ENCODE measurements at regions not wholly inside any gene's neighbourhood (a gene's known extent, or its start where the extent isn't known, plus 50 kb on each side); places are given as distances from the start of the nearest gene placed in this dataset.

DNA sequence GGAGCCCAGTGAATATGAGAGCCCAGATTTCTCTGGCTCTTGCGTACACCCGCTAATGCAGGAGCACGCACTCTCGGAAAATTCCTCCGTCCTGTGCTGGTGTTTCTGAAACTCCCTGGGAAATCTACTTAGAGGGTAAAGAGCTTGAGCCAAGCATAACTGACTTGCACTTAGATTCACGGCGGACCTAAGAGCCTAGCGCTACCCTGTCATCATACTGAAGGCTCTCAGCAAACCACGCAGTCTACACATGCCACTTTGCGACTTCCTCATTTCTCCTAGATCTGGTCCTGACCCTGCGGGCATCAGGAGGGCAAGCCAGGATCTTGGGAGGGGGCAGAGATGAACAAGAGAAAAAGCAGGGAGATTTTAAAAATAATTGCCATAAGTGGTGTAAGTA lies 324.7 kb downstream of the CD83 start:
- WGBS (ENCODE audit: insufficient coverage, insufficient read length), result no CpG with 5 or more reads among the region's 11 CpGs
- no peak overlapping the region for H3K4me3 ChIP-seq (ENCODE audit: low read length)
- no peaks in the 10 kb centered on the region for H3K27me3 ChIP-seq (ENCODE audit: control insufficient read depth, insufficient read depth, low read length)
- no peak overlapping the region for H3K27ac ChIP-seq (ENCODE audit: low read length)
- H3K9me3 ChIP-seq (ENCODE audit: control insufficient read depth, insufficient read depth, low read length), result no peaks in the 10 kb centered on the region
- DNase-seq (ENCODE audit: low read depth, low spot score), result no peak
- H3K36me3 ChIP-seq (ENCODE audit: control insufficient read depth, insufficient read depth, low read length), result no peaks in the 10 kb centered on the region
- no peaks in the 10 kb centered on the region for H3K4me1 ChIP-seq (ENCODE audit: control insufficient read depth, insufficient read depth, low read length)

DNA sequence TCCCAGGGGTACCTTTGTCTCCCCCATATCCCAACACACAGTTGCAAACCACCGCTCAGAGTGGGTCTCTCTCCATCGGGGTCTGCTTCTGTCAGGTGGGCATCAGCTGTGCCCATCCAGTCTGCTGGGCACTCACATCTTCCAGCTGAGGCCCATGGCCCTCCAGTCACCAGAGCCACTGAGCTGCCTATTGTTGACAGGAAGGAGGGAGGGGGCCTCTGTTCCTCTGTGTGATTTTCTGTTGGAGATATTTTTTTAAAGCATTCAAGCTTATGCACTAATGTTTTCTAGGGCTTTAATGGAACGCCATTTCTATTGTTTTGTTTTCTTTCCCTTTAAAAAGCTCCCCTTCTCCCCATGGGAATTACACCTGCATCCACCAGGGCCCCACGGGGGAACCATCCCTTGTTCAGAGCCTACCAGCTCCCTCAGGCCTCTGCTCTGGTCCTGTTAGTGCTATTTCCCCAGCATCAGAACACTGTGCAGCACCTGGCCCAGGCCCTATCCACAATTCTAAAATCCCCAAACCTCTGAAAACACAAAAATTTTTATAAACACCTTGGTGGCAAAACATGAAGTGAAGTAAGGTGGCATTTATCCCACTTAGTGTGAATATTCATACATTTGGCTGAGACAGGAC lies 326.2 kb downstream of the CD83 start:
- no peaks in the 10 kb centered on the region for H3K4me1 ChIP-seq (ENCODE audit: control insufficient read depth, insufficient read depth, low read length)
- no peaks in the 10 kb centered on the region for H3K36me3 ChIP-seq (ENCODE audit: control insufficient read depth, insufficient read depth, low read length)
- H3K9me3 ChIP-seq (ENCODE audit: control insufficient read depth, insufficient read depth, low read length), result no peaks in the 10 kb centered on the region
- no peak for DNase-seq (ENCODE audit: low read depth, low spot score)
- H3K27me3 ChIP-seq (ENCODE audit: control insufficient read depth, insufficient read depth, low read length), result no peaks in the 10 kb centered on the region
- H3K4me3 ChIP-seq (ENCODE audit: low read length), result no peak overlapping the region
- no peak overlapping the region for H3K27ac ChIP-seq (ENCODE audit: low read length)
- WGBS (ENCODE audit: insufficient coverage, insufficient read length), result no CpG with 5 or more reads among the region's 4 CpGs

DNA sequence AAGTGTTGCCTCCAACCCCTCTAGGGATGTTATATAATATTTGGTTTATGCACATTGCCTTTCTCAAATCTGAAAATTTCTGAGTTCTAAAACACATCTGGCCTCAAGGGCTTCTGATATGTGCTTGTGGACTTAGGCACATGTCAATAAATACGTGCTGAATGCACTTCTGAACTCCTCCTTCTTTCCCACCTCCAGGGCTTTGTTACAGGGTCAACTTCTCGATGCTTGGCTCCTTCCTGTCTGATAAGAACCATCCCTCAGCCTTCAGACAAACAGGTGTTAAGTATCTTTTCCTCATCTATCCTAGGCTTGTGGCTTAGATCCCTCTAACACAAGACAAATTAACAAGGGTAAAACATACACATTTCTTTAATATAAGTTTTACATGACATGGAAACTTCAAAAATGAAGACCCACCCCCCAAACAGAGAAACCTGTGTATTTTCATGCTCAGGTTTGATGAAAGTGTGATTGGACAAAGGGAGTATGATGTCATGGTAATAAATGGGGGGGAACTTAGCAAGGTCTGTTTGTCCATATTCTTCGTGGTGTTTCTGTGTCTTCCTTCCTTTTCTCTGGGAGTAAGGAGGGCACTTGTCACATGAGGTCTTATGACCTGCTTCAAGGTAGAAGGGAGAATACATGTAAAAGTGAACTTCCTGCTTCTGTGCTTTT lies 326.9 kb downstream of the CD83 start:
- no peaks in the 10 kb centered on the region for H3K4me1 ChIP-seq (ENCODE audit: control insufficient read depth, insufficient read depth, low read length)
- no peak for DNase-seq (ENCODE audit: low read depth, low spot score)
- WGBS (ENCODE audit: insufficient coverage, insufficient read length), result no CpG with 5 or more reads among the region's 3 CpGs
- H3K4me3 ChIP-seq (ENCODE audit: low read length), result no peak overlapping the region
- H3K27ac ChIP-seq (ENCODE audit: low read length), result no peak overlapping the region
- no peaks in the 10 kb centered on the region for H3K9me3 ChIP-seq (ENCODE audit: control insufficient read depth, insufficient read depth, low read length)
- no peaks in the 10 kb centered on the region for H3K27me3 ChIP-seq (ENCODE audit: control insufficient read depth, insufficient read depth, low read length)
- H3K36me3 ChIP-seq (ENCODE audit: control insufficient read depth, insufficient read depth, low read length), result no peaks in the 10 kb centered on the region

DNA sequence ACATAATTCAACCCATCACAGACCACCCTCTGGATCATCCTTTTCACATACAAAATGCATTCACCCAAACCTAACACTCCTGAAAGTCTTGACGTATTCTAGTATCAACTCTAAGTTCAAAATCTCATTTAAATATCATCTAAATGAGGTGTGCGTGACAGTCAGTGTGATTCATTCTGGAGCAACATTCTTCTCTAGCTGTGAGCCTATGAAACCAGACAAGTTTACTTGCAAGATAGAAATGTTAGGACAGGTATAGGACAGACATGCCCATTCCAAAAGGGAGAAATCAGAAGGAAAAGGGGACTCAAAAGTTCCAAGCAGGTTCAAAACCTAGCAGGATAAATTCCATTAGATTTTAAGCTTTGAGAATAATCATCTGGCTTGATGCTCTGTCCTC lies 329.7 kb downstream of the CD83 start:
- WGBS (ENCODE audit: insufficient coverage, insufficient read length), result no CpG with 5 or more reads among the region's 2 CpGs
- Histone ChIP-seq H3K27me3 (ENCODE audit: control insufficient read depth, insufficient read depth, low read length) (no peaks in the 10 kb centered on the region), H3K27ac (ENCODE audit: low read length) (no peak overlapping the region)

DNA sequence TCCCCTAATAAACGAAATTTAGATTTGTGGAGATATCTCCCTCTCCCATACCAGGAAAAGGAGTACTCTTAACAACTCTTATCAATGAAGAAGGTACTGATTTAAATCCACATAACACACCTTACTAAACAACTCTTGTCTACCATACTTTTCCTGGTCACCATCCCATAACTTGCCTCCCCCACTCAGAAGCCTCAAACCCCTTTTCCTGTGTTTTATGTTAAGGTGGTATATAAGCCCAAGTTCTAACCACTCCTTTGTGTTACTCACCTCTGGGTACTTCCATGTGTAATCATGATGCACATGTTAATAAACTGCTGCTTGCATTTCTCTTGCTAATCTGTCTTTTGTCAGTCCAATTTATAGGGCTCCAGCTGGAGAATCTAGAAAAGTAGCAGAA lies 330.7 kb downstream of the CD83 start:
- no peak overlapping the region for H3K4me3 ChIP-seq (ENCODE audit: low read length)
- no peaks in the 10 kb centered on the region for H3K36me3 ChIP-seq (ENCODE audit: control insufficient read depth, insufficient read depth, low read length)
- DNase-seq (ENCODE audit: low read depth, low spot score), result no peak
- no peaks in the 10 kb centered on the region for H3K9me3 ChIP-seq (ENCODE audit: control insufficient read depth, insufficient read depth, low read length)
- no CpG with 5 or more reads among the region's 1 CpG for WGBS (ENCODE audit: insufficient coverage, insufficient read length)
- H3K27ac ChIP-seq (ENCODE audit: low read length), result no peak overlapping the region
- H3K27me3 ChIP-seq (ENCODE audit: control insufficient read depth, insufficient read depth, low read length), result no peaks in the 10 kb centered on the region
- no peaks in the 10 kb centered on the region for H3K4me1 ChIP-seq (ENCODE audit: control insufficient read depth, insufficient read depth, low read length)

More for the DNA sequence above, 329.7 kb downstream of the CD83 start:
- Histone ChIP-seq H3K4me1 (ENCODE audit: control insufficient read depth, insufficient read depth, low read length) (no peaks in the 10 kb centered on the region), H3K9me3 (ENCODE audit: control insufficient read depth, insufficient read depth, low read length) (no peaks in the 10 kb centered on the region), H3K4me3 (ENCODE audit: low read length) (no peak overlapping the region), H3K36me3 (ENCODE audit: control insufficient read depth, insufficient read depth, low read length) (no peaks in the 10 kb centered on the region)
- DNase-seq (ENCODE audit: low read depth, low spot score), result no peak

DNA sequence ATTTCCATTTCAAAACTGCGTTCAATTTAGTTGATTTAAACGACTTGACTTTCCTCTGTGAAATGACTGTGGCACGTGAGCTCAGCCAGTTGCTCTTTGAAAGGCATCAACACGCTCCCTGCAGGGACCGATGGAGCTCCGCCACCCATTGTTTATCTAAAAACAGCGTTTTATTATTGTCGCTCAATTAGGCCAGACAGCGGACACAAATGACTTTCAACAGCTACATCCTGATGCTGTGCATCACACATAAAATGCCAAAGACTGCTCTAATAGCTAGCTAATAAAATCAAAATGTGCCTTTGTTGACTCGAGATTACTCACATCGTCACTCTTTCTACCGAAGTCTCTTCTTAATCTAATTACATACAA lies 332.5 kb downstream of the CD83 start:
- Histone ChIP-seq H3K36me3 (ENCODE audit: control insufficient read depth, insufficient read depth, low read length) (no peaks in the 10 kb centered on the region), H3K4me3 (ENCODE audit: low read length) (no peak overlapping the region), H3K9me3 (ENCODE audit: control insufficient read depth, insufficient read depth, low read length) (no peaks in the 10 kb centered on the region), H3K27ac (ENCODE audit: low read length) (no peak overlapping the region), H3K4me1 (ENCODE audit: control insufficient read depth, insufficient read depth, low read length) (no peaks in the 10 kb centered on the region), H3K27me3 (ENCODE audit: control insufficient read depth, insufficient read depth, low read length) (no peaks in the 10 kb centered on the region)
- WGBS (ENCODE audit: insufficient coverage, insufficient read length), result 100% methylated on average over 3 of the region's 12 CpGs
- DNase-seq (ENCODE audit: low read depth, low spot score), result no peak

DNA sequence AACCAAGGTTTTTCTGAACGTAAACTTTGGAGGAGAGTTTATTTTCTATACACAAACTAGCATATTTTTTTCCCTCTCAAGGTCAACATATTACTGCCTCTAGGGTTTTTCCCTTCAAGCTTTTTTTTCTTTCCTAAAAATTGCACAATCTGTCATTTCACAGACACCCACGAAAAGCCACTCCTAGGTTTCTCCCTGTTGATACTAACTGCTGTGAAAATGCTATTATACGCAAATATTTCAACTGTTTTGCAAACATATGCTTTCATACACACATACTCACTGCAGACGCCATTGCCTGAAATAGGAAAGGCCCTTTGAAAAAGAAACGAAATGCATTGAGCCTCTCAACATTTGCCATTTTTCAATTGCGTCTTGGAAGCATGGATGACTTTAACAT lies 333.0 kb downstream of the CD83 start:
- DNase-seq (ENCODE audit: low read depth, low spot score), result no peak
- H3K4me1 ChIP-seq (ENCODE audit: control insufficient read depth, insufficient read depth, low read length), result no peaks in the 10 kb centered on the region
- no peak overlapping the region for H3K27ac ChIP-seq (ENCODE audit: low read length)
- H3K4me3 ChIP-seq (ENCODE audit: low read length), result no peak overlapping the region
- no peaks in the 10 kb centered on the region for H3K27me3 ChIP-seq (ENCODE audit: control insufficient read depth, insufficient read depth, low read length)
- no CpG with 5 or more reads among the region's 6 CpGs for WGBS (ENCODE audit: insufficient coverage, insufficient read length)
- no peaks in the 10 kb centered on the region for H3K36me3 ChIP-seq (ENCODE audit: control insufficient read depth, insufficient read depth, low read length)
- no peaks in the 10 kb centered on the region for H3K9me3 ChIP-seq (ENCODE audit: control insufficient read depth, insufficient read depth, low read length)

DNA sequence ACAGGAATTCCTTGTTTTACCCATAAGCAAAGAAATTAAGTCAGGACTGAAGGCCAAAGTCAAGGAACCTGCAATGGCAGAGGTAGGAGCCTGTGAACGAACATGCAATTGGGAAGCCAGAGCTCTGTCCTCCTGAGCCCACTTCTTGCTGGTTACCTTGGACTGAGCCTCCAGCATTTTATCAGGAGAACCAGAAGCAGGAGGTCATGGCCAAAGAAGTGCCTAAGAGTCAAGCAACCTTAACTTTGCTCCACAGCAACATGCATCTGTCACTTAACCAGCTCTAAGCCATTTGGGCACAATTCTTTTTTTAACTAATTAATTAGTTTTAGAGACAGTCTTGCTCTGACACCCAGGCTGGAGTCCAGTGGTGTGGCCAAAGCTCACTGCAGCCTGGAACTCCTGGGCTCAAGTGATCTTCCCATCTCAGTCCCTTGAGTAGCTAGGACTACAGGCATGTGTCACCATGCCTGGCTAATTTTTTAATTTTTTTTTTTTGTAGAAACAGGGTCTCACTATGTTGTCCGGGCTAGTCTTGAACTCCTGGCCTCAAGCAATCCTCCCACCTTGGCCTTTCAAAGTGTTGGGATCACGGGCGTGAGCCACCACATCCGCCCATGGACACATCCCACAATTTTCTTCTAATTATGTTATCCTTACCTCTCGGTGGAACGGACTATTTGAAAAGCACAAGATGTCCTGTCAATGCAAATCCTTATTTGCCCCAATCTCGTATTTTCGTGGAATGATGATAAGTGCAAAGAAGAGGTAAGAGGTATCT lies 334.2 kb downstream of the CD83 start:
- no CpG with 5 or more reads among the region's 9 CpGs for WGBS (ENCODE audit: insufficient coverage, insufficient read length)

DNA sequence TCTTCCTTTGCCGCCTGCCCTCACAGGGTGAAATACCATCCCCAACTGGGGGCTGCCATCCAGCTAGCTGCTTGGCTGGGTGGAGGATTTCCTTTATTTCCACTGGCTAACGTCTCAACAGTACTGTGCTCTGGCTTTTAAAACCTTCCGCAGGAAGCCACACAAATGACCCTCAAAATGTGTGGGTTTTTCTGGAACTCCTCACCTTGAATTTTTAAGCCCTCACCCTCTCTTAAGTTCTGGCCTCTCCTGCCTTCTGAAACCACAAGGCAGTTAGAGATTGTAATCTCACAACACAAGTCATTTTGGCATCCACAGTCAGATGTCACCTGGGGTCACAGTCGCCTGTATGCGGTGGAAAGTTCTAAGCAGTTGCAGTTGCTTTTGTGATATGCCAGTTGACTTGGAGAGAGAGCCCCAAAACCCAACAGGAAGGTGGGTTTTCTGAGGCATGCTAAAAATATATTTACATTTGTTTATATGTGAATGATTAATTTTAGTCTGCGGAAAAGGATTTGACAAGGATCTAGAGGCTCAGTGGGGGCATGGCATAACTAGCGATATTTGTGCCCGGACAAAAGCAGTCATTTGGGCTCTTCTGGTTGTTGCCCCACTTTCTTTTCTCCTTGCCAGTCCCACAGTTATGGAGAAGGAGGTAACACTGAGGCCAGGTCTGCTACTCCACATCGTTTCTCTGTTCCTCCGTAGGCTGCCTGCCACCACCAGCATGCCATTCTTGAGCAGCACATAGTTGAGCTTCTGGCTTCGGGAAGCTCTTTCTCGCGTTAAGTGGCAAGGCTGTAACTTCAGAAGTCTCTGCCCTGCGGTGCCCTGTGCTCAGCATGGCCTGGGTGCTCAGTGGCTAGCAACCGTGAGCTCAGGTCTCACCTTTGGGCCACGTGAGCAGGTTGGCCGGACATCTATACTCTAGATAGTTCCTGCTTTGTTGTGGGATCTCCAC lies 335.3 kb downstream of the CD83 start:
- WGBS (ENCODE audit: insufficient coverage, insufficient read length), result no CpG with 5 or more reads among the region's 17 CpGs
- Histone ChIP-seq H3K4me1 (ENCODE audit: control insufficient read depth, insufficient read depth, low read length) (no peaks in the 10 kb centered on the region), H3K4me3 (ENCODE audit: low read length) (no peak overlapping the region), H3K9me3 (ENCODE audit: control insufficient read depth, insufficient read depth, low read length) (no peaks in the 10 kb centered on the region), H3K36me3 (ENCODE audit: control insufficient read depth, insufficient read depth, low read length) (no peaks in the 10 kb centered on the region), H3K27ac (ENCODE audit: low read length) (no peak overlapping the region), H3K27me3 (ENCODE audit: control insufficient read depth, insufficient read depth, low read length) (no peaks in the 10 kb centered on the region)
- DNase-seq (ENCODE audit: low read depth, low spot score), result no peak

More for the DNA sequence above, 334.2 kb downstream of the CD83 start:
- Histone ChIP-seq H3K27ac (ENCODE audit: low read length) (no peak overlapping the region), H3K36me3 (ENCODE audit: control insufficient read depth, insufficient read depth, low read length) (no peaks in the 10 kb centered on the region), H3K9me3 (ENCODE audit: control insufficient read depth, insufficient read depth, low read length) (no peaks in the 10 kb centered on the region), H3K4me1 (ENCODE audit: control insufficient read depth, insufficient read depth, low read length) (no peaks in the 10 kb centered on the region), H3K4me3 (ENCODE audit: low read length) (no peak overlapping the region), H3K27me3 (ENCODE audit: control insufficient read depth, insufficient read depth, low read length) (no peaks in the 10 kb centered on the region)
- no peak for DNase-seq (ENCODE audit: low read depth, low spot score)
